HG02870 (cell line): ENCODE measurements at regions not wholly inside any gene's neighbourhood (a gene's known extent, or its start where the extent isn't known, plus 50 kb on each side); places are given as distances from the start of the nearest gene placed in this dataset.

Experiments used
- ATAC-seq: cut with Tn5 transposase; IDR thresholded peaks from one replicate; pipeline ENCODE4 v1.9.1; 2021; ENCODE audit warnings: mild to moderate bottlenecking, moderate library complexity; ENCODE audit not compliant: unreplicated experiment

- ATAC-seq, result no peak
These were observed 62.1 kb upstream of the NUDT12 start for GRCh38 chr5:103624675-103625074.

- ATAC-seq, result no peak
These were observed 61.5 kb upstream of the NUDT12 start for GRCh38 chr5:103624035-103624480.

- ATAC-seq, result no peak
These were observed 60.8 kb upstream of the NUDT12 start for GRCh38 chr5:103623425-103623824.

- no peak for ATAC-seq
These were observed 59.0 kb upstream of the NUDT12 start for GRCh38 chr5:103621548-103621930.

- ATAC-seq, result no peak
These were observed 58.4 kb upstream of the NUDT12 start for GRCh38 chr5:103620851-103621547.

- no peak for ATAC-seq
These were observed 55.3 kb upstream of the NUDT12 start for GRCh38 chr5:103617913-103618312.

GRCh38 chr5:103617090-103617489 lies 54.5 kb upstream of the NUDT12 start:
- ATAC-seq, result no peak

GRCh38 chr5:103612545-103612944 lies 50.0 kb upstream of the NUDT12 start:
- no peak for ATAC-seq
